ENCODE measurements at regions not wholly inside any gene's neighbourhood (a gene's known extent, or its start where the extent isn't known, plus 50 kb on each side); places are given as distances from the start of the nearest gene placed in this dataset.

DNA sequence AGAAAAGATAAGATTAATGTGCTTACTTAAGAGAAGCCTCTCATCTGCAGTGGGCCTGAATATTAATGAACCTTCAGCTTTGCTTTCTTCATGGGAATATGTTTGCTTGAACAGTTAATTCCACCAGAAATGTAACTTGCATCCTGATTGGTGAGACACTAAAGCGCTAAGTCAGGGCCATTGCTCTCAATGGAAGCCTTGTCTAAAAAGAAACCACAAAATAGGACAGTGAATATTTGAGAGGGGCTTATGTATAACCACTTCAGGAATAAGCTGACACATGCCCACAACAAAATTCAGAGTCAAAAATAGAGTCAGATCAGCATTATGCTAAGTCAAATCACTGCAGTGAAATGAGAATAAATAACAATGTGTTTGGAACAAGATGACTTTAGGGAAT, 1125.8 kb downstream of the STIM2 start:
- no peak for TF ChIP-seq CTCF (IDR thresholded peaks at IDR 0.05; ENCODE audit: insufficient read depth, low read length)
- no peak for TF ChIP-seq POLR2AphosphoS5 (IDR thresholded peaks at IDR 0.05; ENCODE audit: low read depth)
- TF ChIP-seq REST (IDR thresholded peaks at IDR 0.05; ENCODE audit: insufficient replicate concordance, low read depth), result no peak
- TF ChIP-seq SPI1 (IDR thresholded peaks at IDR 0.05; ENCODE audit: borderline replicate concordance, low read depth), result no peak

Data from HL-60 (cell line).